ENCODE measurements at regions not wholly inside any gene's neighbourhood (a gene's known extent, or its start where the extent isn't known, plus 50 kb on each side); places are given as distances from the start of the nearest gene placed in this dataset.

- Mint-ChIP-seq H3K36me3 (ENCODE audit: unreplicated experiment) (no peaks in the 10 kb centered on the region), H3K4me1 (ENCODE audit: unreplicated experiment) (peaks cover 2% of the 10 kb centered on the region), H3K27me3 (ENCODE audit: unreplicated experiment) (no peaks in the 10 kb centered on the region), H3K4me3 (ENCODE audit: unreplicated experiment) (no peak overlapping the region), H3K9me3 (ENCODE audit: unreplicated experiment) (peaks cover 4% of the 10 kb centered on the region), H3K27ac (ENCODE audit: unreplicated experiment) (no peak overlapping the region)
- no peak for DNase-seq (ENCODE audit: extremely low spot score, unreplicated experiment)
- no peak for TF ChIP-seq CTCF (IDR thresholded peaks at IDR 0.05)
These were observed 1162.7 kb upstream of the ZEB2 start for GRCh38 chr2:145682546-145683157.

GRCh38 chr2:145680276-145680675 lies 1160.4 kb upstream of the ZEB2 start:
- Mint-ChIP-seq H3K4me3 (ENCODE audit: unreplicated experiment) (no peak overlapping the region), H3K36me3 (ENCODE audit: unreplicated experiment) (no peaks in the 10 kb centered on the region), H3K9me3 (ENCODE audit: unreplicated experiment) (peaks cover 4% of the 10 kb centered on the region), H3K4me1 (ENCODE audit: unreplicated experiment) (peaks cover 2% of the 10 kb centered on the region), H3K27ac (ENCODE audit: unreplicated experiment) (no peak overlapping the region), H3K27me3 (ENCODE audit: unreplicated experiment) (no peaks in the 10 kb centered on the region)
- TF ChIP-seq CTCF (IDR thresholded peaks at IDR 0.05) = no peak
- DNase-seq (ENCODE audit: extremely low spot score, unreplicated experiment) = no peak

GRCh38 chr2:145677371-145677770 lies 1157.5 kb upstream of the ZEB2 start:
- Mint-ChIP-seq H3K36me3 (ENCODE audit: unreplicated experiment) (no peaks in the 10 kb centered on the region), H3K4me1 (ENCODE audit: unreplicated experiment) (peaks cover 2% of the 10 kb centered on the region), H3K9me3 (ENCODE audit: unreplicated experiment) (peaks cover 4% of the 10 kb centered on the region), H3K4me3 (ENCODE audit: unreplicated experiment) (no peak overlapping the region), H3K27me3 (ENCODE audit: unreplicated experiment) (no peaks in the 10 kb centered on the region), H3K27ac (ENCODE audit: unreplicated experiment) (no peak overlapping the region)
- TF ChIP-seq CTCF (IDR thresholded peaks at IDR 0.05) = no peak
- no peak for DNase-seq (ENCODE audit: extremely low spot score, unreplicated experiment)

- no peak for DNase-seq (ENCODE audit: extremely low spot score, unreplicated experiment)
- no peak overlapping the region for H3K4me3 Mint-ChIP-seq (ENCODE audit: unreplicated experiment)
- H3K27ac Mint-ChIP-seq (ENCODE audit: unreplicated experiment) = no peak overlapping the region
- no peaks in the 10 kb centered on the region for H3K36me3 Mint-ChIP-seq (ENCODE audit: unreplicated experiment)
- TF ChIP-seq CTCF (IDR thresholded peaks at IDR 0.05) = no peak
- H3K27me3 Mint-ChIP-seq (ENCODE audit: unreplicated experiment) = no peaks in the 10 kb centered on the region
- H3K9me3 Mint-ChIP-seq (ENCODE audit: unreplicated experiment) = peaks cover 4% of the 10 kb centered on the region
- peaks cover 2% of the 10 kb centered on the region for H3K4me1 Mint-ChIP-seq (ENCODE audit: unreplicated experiment)
These were observed 1154.8 kb upstream of the ZEB2 start for GRCh38 chr2:145674705-145675104.

- H3K27ac Mint-ChIP-seq (ENCODE audit: unreplicated experiment) = no peak overlapping the region
- H3K4me1 Mint-ChIP-seq (ENCODE audit: unreplicated experiment) = no peaks in the 10 kb centered on the region
- no peak for DNase-seq (ENCODE audit: extremely low spot score, unreplicated experiment)
- no peak overlapping the region for H3K4me3 Mint-ChIP-seq (ENCODE audit: unreplicated experiment)
- TF ChIP-seq CTCF (IDR thresholded peaks at IDR 0.05) = no peak
- no peaks in the 10 kb centered on the region for H3K36me3 Mint-ChIP-seq (ENCODE audit: unreplicated experiment)
- H3K9me3 Mint-ChIP-seq (ENCODE audit: unreplicated experiment) = peaks cover 5% of the 10 kb centered on the region
- no peaks in the 10 kb centered on the region for H3K27me3 Mint-ChIP-seq (ENCODE audit: unreplicated experiment)
These were observed 1149.4 kb upstream of the ZEB2 start for GRCh38 chr2:145669301-145669700.

All from osteocyte (in vitro differentiated cells).